ENCODE measurements at regions not wholly inside any gene's neighbourhood (a gene's known extent, or its start where the extent isn't known, plus 50 kb on each side); places are given as distances from the start of the nearest gene placed in this dataset.

DNA sequence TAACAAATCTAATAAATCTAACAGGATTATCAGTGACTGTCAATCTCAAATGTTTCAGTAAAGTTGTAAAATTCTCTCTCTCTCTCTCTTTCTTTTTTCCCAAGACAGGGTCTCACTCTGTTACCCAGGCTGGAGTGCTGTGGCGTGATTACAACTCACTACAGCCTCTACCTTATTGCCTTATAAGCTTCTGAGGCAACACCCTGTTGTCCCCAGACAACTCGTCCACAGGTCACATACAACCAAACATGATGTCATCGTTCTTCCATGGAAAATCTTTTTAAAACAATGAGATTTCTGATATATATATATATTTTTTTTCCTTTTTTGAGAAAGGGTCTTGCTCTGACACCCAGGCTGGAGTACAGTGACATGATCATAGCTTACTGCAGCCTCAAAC lies 151.4 kb upstream of the RGS6 start:
- Histone ChIP-seq H3K27me3 (ENCODE audit: control insufficient read depth, insufficient read depth, low read length) (no peaks in the 10 kb centered on the region), H3K4me3 (ENCODE audit: low read length) (no peak overlapping the region), H3K27ac (ENCODE audit: low read length) (no peak overlapping the region), H3K4me1 (ENCODE audit: control insufficient read depth, insufficient read depth, low read length) (no peaks in the 10 kb centered on the region), H3K36me3 (ENCODE audit: control insufficient read depth, insufficient read depth, low read length) (no peaks in the 10 kb centered on the region), H3K9me3 (ENCODE audit: control insufficient read depth, insufficient read depth, low read length) (no peaks in the 10 kb centered on the region)
- no peaks in the 10 kb centered on the region for H3K9me3 Mint-ChIP-seq
- H3K36me3 Mint-ChIP-seq: no peaks in the 10 kb centered on the region
- WGBS (ENCODE audit: insufficient coverage): 88% methylated on average over 2 of the region's 3 CpGs
- TF ChIP-seq, protein P1, sequence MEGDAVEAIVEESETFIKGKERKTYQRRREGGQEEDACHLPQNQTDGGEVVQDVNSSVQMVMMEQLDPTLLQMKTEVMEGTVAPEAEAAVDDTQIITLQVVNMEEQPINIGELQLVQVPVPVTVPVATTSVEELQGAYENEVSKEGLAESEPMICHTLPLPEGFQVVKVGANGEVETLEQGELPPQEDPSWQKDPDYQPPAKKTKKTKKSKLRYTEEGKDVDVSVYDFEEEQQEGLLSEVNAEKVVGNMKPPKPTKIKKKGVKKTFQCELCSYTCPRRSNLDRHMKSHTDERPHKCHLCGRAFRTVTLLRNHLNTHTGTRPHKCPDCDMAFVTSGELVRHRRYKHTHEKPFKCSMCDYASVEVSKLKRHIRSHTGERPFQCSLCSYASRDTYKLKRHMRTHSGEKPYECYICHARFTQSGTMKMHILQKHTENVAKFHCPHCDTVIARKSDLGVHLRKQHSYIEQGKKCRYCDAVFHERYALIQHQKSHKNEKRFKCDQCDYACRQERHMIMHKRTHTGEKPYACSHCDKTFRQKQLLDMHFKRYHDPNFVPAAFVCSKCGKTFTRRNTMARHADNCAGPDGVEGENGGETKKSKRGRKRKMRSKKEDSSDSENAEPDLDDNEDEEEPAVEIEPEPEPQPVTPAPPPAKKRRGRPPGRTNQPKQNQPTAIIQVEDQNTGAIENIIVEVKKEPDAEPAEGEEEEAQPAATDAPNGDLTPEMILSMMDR (IDR thresholded peaks at IDR 0.05): no peak
- no peak overlapping the region for H3K4me3 Mint-ChIP-seq
- no peak for ATAC-seq
- intact Hi-C loops (cut with micrococcal nuclease): no loop called here
- DNase-seq: no peak
- H3K27ac Mint-ChIP-seq: no peak overlapping the region
- H3K4me1 Mint-ChIP-seq: peaks cover 6% of the 10 kb centered on the region in 2 donors
- H3K27me3 Mint-ChIP-seq (ENCODE audit: low read depth in 2 of 2): peaks cover 9 to 10% of the 10 kb centered on the region in 2 donors

DNA sequence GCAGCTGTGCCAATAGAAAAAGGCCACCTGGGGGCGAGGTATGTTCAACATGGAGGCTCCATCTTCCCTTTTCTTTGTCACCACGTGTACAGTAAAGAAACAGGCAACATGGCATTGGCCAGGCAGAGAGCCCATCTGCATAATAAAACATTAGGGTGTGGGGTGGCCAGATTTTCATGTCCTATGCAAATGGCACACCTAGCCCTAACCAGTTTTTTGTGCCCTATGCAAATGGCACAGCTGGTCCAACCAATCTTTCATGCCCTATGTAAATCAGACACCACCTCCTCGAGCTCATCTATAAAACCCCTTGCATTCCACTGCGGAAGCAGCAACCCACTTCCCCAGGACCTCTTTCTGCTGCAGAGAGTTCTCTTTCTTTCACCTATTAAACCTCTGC lies 149.1 kb upstream of the RGS6 start:
- intact Hi-C loops (cut with micrococcal nuclease): no loop called here
- 74% methylated on average over 4 of the region's 4 CpGs for WGBS (ENCODE audit: insufficient coverage)
- no peaks in the 10 kb centered on the region for H3K36me3 ChIP-seq (ENCODE audit: control insufficient read depth, insufficient read depth, low read length)
- no peak overlapping the region for H3K27ac Mint-ChIP-seq
- H3K27ac ChIP-seq (ENCODE audit: low read length): no peak overlapping the region
- H3K9me3 Mint-ChIP-seq: no peaks in the 10 kb centered on the region
- H3K4me1 Mint-ChIP-seq: no peaks in the 10 kb centered on the region
- DNase-seq (no peak), ATAC-seq (no peak)
- H3K4me3 Mint-ChIP-seq: no peak overlapping the region
- no peaks in the 10 kb centered on the region for H3K27me3 ChIP-seq (ENCODE audit: control insufficient read depth, insufficient read depth, low read length)
- H3K27me3 Mint-ChIP-seq (ENCODE audit: low read depth in 2 of 2): peaks cover 3 to 10% of the 10 kb centered on the region in 2 donors
- H3K4me3 ChIP-seq (ENCODE audit: low read length): no peak overlapping the region
- TF ChIP-seq, protein P1 (IDR thresholded peaks at IDR 0.05): no peak
- no peaks in the 10 kb centered on the region for H3K4me1 ChIP-seq (ENCODE audit: control insufficient read depth, insufficient read depth, low read length)
- H3K36me3 Mint-ChIP-seq: no peaks in the 10 kb centered on the region
- no peaks in the 10 kb centered on the region for H3K9me3 ChIP-seq (ENCODE audit: control insufficient read depth, insufficient read depth, low read length)

DNA sequence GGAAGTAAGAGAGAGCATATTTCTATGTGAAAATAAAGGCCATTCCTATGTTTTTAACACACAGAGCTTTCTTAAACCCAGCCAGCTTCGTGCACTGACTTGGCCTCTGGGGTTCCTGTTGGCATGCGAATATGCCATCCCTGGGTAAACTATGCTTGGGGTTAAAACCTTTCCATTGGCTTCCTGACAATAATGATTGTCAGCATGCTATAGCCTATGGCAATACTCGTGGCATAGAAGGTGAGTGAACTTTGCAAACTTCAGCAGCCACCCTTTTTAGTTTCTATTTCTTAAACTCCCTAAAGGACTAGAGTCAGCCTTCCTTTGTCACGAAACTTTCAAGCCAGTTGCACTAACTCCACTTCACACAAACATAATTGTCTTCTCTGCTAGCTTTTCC lies 148.4 kb upstream of the RGS6 start:
- no peaks in the 10 kb centered on the region for H3K9me3 Mint-ChIP-seq
- TF ChIP-seq, protein P1 (IDR thresholded peaks at IDR 0.05): no peak
- no peak overlapping the region for H3K4me3 Mint-ChIP-seq
- no peak for DNase-seq
- intact Hi-C loops (cut with micrococcal nuclease): no loop called here
- no peaks in the 10 kb centered on the region for H3K36me3 ChIP-seq (ENCODE audit: control insufficient read depth, insufficient read depth, low read length)
- no peaks in the 10 kb centered on the region for H3K4me1 Mint-ChIP-seq
- no peaks in the 10 kb centered on the region for H3K4me1 ChIP-seq (ENCODE audit: control insufficient read depth, insufficient read depth, low read length)
- H3K36me3 Mint-ChIP-seq: no peaks in the 10 kb centered on the region
- no peaks in the 10 kb centered on the region for H3K27me3 ChIP-seq (ENCODE audit: control insufficient read depth, insufficient read depth, low read length)
- peaks cover 3 to 10% of the 10 kb centered on the region in 2 donors for H3K27me3 Mint-ChIP-seq (ENCODE audit: low read depth in 2 of 2)
- no peak for ATAC-seq
- H3K9me3 ChIP-seq (ENCODE audit: control insufficient read depth, insufficient read depth, low read length): no peaks in the 10 kb centered on the region
- no peak overlapping the region for H3K27ac ChIP-seq (ENCODE audit: low read length)
- H3K4me3 ChIP-seq (ENCODE audit: low read length): no peak overlapping the region
- H3K27ac Mint-ChIP-seq: no peak overlapping the region
- 81% methylated on average over 4 of the region's 4 CpGs for WGBS (ENCODE audit: insufficient coverage)

DNA sequence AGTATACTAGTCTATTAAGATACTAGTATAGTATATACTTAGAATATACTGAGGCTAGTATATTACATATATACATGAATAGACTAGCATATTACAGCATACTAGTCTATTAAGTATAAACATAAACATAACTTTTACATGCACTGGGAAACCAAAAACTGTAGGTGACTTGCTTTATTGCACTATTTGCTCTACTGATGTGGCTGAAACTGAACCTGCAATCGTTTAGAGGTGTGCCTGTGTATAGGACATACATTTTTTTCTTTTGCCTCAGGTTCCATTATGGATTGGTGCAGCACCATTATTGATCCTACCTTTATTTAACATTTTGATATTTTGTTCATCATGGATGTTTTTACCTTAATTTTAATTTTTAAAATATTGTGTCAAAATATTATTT lies 143.2 kb upstream of the RGS6 start:
- Histone ChIP-seq H3K36me3 (ENCODE audit: control insufficient read depth, insufficient read depth, low read length) (no peaks in the 10 kb centered on the region), H3K27me3 (ENCODE audit: control insufficient read depth, insufficient read depth, low read length) (no peaks in the 10 kb centered on the region), H3K4me3 (ENCODE audit: low read length) (no peak overlapping the region), H3K27ac (ENCODE audit: low read length) (no peak overlapping the region), H3K4me1 (ENCODE audit: control insufficient read depth, insufficient read depth, low read length) (no peaks in the 10 kb centered on the region), H3K9me3 (ENCODE audit: control insufficient read depth, insufficient read depth, low read length) (no peaks in the 10 kb centered on the region)
- Mint-ChIP-seq H3K4me1 (no peaks in the 10 kb centered on the region), H3K36me3 (peaks cover 5% of the 10 kb centered on the region), H3K27me3 (ENCODE audit: low read depth in 2 of 2) (peaks cover 5 to 12% of the 10 kb centered on the region in 2 donors), H3K9me3 (no peaks in the 10 kb centered on the region), H3K27ac (no peak overlapping the region), H3K4me3 (no peak overlapping the region)
- WGBS (ENCODE audit: insufficient coverage): 92% methylated on average over 1 of the region's 1 CpG
- intact Hi-C loops (cut with micrococcal nuclease): no loop called here
- ATAC-seq (no peak), DNase-seq (no peak)
- TF ChIP-seq, protein P1 (IDR thresholded peaks at IDR 0.05): no peak
